T-helper 1 cell treated with Interleukin-12 subunit alpha and Interleukin-12 subunit beta and Interleukin-4 antibody, amounts not matched to agents 30 μg/mL and 1 μg/mL, for 36 hours (primary cell): ENCODE measurements at regions not wholly inside any gene's neighbourhood (a gene's known extent, or its start where the extent isn't known, plus 50 kb on each side); places are given as distances from the start of the nearest gene placed in this dataset.
A peak's percentile ranks its signal among the peaks of the same experiment; 100 is the strongest.
"Not testable (repeated sequence)": the region's sequence is repeated elsewhere in the genome, so short reads cannot be mapped to it uniquely, and the experiment has no call there.

ENCODE experiments used
- H3K27ac Mint-ChIP-seq: one replicate; pipeline ENCODE4 v1.8.0; 2021; ENCODE audit warnings: mild to moderate bottlenecking, mixed read lengths
- H3K27me3 Mint-ChIP-seq: one replicate; pipeline ENCODE4 v1.8.0; 2021; ENCODE audit warnings: low read depth, mixed read lengths
- H3K36me3 Mint-ChIP-seq: one replicate; pipeline ENCODE4 v1.8.0; 2021; ENCODE audit warnings: low read depth, mixed read lengths
- H3K4me1 Mint-ChIP-seq: one replicate; pipeline ENCODE4 v1.8.0; 2021; ENCODE audit warnings: low read depth, mixed read lengths
- H3K4me3 Mint-ChIP-seq: one replicate; pipeline ENCODE4 v1.8.0; 2021; ENCODE audit warnings: mild to moderate bottlenecking, moderate library complexity, mixed read lengths
- H3K9me3 Mint-ChIP-seq: one replicate; pipeline ENCODE4 v1.8.0; 2021; ENCODE audit warnings: mixed read lengths

DNA sequence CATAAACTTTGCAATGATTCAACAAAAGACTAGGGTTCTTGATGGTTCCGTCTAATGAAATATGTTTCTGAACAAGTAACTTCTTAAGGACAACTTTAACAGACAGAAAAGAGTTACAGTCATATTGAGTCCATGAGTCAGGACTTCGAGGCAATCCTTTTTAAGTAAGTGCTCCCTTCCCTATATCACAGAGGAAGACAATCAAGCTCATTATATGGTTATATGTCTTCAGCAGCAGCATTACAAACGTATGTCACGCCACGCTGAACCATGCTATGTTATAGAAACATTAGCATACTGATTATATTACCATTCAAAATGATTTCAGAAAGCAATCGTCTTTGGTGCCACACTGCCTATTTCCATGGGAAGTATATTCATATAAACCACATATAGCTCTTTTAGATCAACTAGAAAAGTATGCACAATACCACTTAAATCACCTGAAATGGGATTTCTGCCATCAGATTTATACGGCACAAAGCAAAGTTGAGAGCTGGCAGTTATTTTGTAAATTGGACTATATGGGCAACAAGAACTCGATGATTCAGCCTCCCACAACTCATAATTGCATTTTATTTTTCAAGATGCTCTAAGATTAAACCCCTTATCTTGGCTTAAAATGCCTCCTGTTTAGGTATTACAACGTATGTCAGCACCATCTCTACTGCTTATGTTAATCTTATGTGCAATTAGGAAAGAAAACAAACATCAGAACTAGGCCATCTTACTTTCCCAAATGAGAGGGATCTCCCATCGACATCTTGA, 111.3 kb upstream of the SAMSN1 start:
- Mint-ChIP-seq H3K36me3 (peaks cover 4% of the 10 kb centered on the region), H3K9me3 (peaks cover 4% of the 10 kb centered on the region), H3K4me3 (no peak overlapping the region), H3K27me3 (no peaks in the 10 kb centered on the region), H3K27ac (no peak overlapping the region), H3K4me1 (no peaks in the 10 kb centered on the region)

DNA sequence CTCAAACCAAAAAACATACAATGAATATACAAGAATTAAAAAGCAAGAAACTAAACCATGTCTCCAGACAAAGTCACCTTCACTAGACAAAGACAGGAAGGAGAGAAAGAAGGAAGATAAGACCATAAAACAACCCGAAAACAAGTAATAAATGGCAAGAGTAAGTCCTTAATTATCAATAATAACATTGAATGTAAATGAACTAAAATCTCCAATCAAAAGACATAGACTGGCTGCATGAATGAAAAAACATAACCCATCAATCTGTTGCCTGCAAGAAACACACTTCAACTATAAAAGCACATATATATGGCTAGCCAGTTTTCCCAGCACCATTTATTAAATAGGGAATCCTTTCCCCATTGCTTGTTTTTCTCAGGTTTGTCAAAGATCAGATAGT, 100.8 kb upstream of the SAMSN1 start:
- Mint-ChIP-seq H3K4me1 (no peaks in the 10 kb centered on the region), H3K36me3 (peaks cover 18% of the 10 kb centered on the region), H3K4me3 (no peak overlapping the region), H3K9me3 (peaks cover 38% of the 10 kb centered on the region), H3K27ac (no peak overlapping the region), H3K27me3 (no peaks in the 10 kb centered on the region)

GRCh38 chr21:14645702-14646101, 99.6 kb upstream of the SAMSN1 start:
- Mint-ChIP-seq H3K27me3 (no peaks in the 10 kb centered on the region), H3K36me3 (peaks cover 14% of the 10 kb centered on the region), H3K27ac (no peak overlapping the region), H3K9me3 (peaks cover 35% of the 10 kb centered on the region), H3K4me1 (no peaks in the 10 kb centered on the region), H3K4me3 (no peak overlapping the region)

GRCh38 chr21:14632359-14632758, 86.2 kb upstream of the SAMSN1 start:
- no peak overlapping the region for H3K4me3 Mint-ChIP-seq
- H3K27me3 Mint-ChIP-seq: no peaks in the 10 kb centered on the region
- peaks cover 6% of the 10 kb centered on the region for H3K36me3 Mint-ChIP-seq
- H3K27ac Mint-ChIP-seq: no peak overlapping the region
- peaks cover 28% of the 10 kb centered on the region for H3K9me3 Mint-ChIP-seq
- H3K4me1 Mint-ChIP-seq: peaks cover 21% of the 10 kb centered on the region

DNA sequence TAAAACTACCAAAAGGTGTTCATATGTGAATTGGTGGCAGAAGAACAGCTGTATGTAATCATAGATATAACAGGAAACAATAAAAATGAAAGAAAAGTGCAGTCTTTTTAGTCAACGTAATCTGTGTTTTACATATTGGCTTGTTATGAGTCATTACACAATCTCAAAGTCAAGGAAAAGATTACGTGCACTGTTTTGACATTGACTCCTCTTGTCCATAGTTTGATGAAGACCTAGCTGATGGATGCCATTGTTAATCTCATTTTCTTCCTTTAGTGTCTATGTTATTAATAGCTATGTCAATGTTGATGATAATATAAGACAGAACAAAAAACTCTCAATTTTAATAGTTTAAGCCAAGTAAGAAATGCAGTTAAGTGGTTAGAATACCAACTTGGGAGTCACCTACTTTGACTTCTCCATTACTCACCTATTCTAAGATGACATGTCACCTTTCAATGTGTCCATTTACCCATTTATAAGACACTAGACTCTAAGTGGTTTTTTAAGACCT, 84.5 kb upstream of the SAMSN1 start:
- H3K4me3 Mint-ChIP-seq: peak overlapping the region; percentile 37
- H3K27ac Mint-ChIP-seq: peak overlapping the region; percentile 74
- H3K27me3 Mint-ChIP-seq: no peaks in the 10 kb centered on the region
- H3K36me3 Mint-ChIP-seq: peaks cover 6% of the 10 kb centered on the region
- peaks cover 34% of the 10 kb centered on the region for H3K9me3 Mint-ChIP-seq
- peaks cover 21% of the 10 kb centered on the region for H3K4me1 Mint-ChIP-seq

GRCh38 chr21:14629461-14629860, 83.3 kb upstream of the SAMSN1 start:
- Mint-ChIP-seq H3K27me3 (no peaks in the 10 kb centered on the region), H3K36me3 (peaks cover 10% of the 10 kb centered on the region), H3K4me1 (peaks cover 21% of the 10 kb centered on the region), H3K9me3 (peaks cover 35% of the 10 kb centered on the region), H3K27ac (peak overlapping the region; percentile 14), H3K4me3 (no peak overlapping the region)

- H3K4me3 Mint-ChIP-seq, H3K4me1 Mint-ChIP-seq, H3K27me3 Mint-ChIP-seq, H3K27ac Mint-ChIP-seq: not testable (repeated sequence)
- Mint-ChIP-seq H3K9me3 (peaks cover 46% of the 10 kb centered on the region), H3K36me3 (peaks cover 32% of the 10 kb centered on the region)
Observed at GRCh38 chr21:14623079-14623478, 77.0 kb upstream of the SAMSN1 start.

DNA sequence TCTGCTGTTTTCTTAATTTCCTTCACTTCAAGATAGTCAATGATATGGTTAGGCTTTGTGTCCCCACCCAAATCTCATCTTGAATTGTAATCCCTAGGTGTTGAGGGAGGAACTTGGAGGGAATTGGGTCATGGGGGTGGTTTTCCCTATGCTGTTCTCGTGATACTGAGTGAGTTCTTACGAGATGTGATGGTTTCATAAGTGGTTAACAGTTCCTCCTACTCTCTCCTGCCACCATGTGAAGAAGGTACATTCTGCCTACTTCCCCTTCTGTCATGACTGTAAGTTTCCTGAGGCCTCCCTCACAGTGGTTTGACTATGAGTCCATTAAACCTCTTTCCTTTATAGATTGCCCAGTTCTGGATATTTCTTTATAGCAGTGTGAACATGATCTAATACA, 74.0 kb upstream of the SAMSN1 start:
- peaks cover 36% of the 10 kb centered on the region for H3K9me3 Mint-ChIP-seq
- no peak overlapping the region for H3K4me3 Mint-ChIP-seq
- peaks cover 29% of the 10 kb centered on the region for H3K36me3 Mint-ChIP-seq
- peak overlapping the region; percentile 21 for H3K27ac Mint-ChIP-seq
- H3K4me1 Mint-ChIP-seq: peaks cover 8% of the 10 kb centered on the region
- no peaks in the 10 kb centered on the region for H3K27me3 Mint-ChIP-seq

GRCh38 chr21:14617871-14618270, 71.8 kb upstream of the SAMSN1 start:
- no peak overlapping the region for H3K4me3 Mint-ChIP-seq
- no peaks in the 10 kb centered on the region for H3K27me3 Mint-ChIP-seq
- H3K27ac Mint-ChIP-seq: no peak overlapping the region
- peaks cover 8% of the 10 kb centered on the region for H3K4me1 Mint-ChIP-seq
- peaks cover 22% of the 10 kb centered on the region for H3K36me3 Mint-ChIP-seq
- H3K9me3 Mint-ChIP-seq: peaks cover 25% of the 10 kb centered on the region

GRCh38 chr21:14617040-14617393, 70.9 kb upstream of the SAMSN1 start:
- Mint-ChIP-seq H3K4me3 (no peak overlapping the region), H3K27me3 (no peaks in the 10 kb centered on the region), H3K9me3 (peaks cover 20% of the 10 kb centered on the region), H3K4me1 (peaks cover 8% of the 10 kb centered on the region), H3K36me3 (peaks cover 16% of the 10 kb centered on the region), H3K27ac (no peak overlapping the region)

DNA sequence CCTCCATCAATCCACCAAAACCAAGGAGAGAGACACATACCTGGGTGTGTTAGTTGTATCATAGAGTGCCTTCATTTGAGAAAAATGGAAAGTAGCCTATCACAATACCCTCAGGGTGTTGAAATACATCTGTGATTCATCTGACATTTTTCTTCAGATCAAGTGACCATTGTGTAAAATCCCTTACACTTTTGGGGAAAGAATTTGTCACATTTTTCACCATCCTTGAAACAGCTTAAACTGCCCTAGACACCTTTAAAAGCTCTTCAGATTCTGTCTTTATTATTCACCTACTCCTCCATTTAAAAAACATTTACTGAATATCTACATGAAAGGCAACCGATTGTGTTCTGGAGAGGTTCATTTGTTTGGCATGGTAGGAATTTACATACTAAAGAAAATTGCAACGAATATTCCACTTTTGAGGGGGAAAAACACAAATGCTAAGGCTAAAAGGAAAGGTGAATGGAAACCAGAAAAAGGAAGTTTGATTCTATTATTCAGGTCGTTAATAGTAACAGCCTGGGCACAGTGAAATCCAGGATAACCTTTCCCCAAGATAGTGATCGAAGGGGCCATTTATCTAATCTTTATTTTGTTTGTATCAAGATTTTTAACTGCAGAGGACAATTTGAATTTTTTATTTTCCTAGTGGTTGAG, 70.4 kb upstream of the SAMSN1 start:
- H3K27ac Mint-ChIP-seq: no peak overlapping the region
- no peaks in the 10 kb centered on the region for H3K27me3 Mint-ChIP-seq
- H3K36me3 Mint-ChIP-seq: peaks cover 16% of the 10 kb centered on the region
- H3K9me3 Mint-ChIP-seq: peaks cover 22% of the 10 kb centered on the region
- no peak overlapping the region for H3K4me3 Mint-ChIP-seq
- peaks cover 11% of the 10 kb centered on the region for H3K4me1 Mint-ChIP-seq

DNA sequence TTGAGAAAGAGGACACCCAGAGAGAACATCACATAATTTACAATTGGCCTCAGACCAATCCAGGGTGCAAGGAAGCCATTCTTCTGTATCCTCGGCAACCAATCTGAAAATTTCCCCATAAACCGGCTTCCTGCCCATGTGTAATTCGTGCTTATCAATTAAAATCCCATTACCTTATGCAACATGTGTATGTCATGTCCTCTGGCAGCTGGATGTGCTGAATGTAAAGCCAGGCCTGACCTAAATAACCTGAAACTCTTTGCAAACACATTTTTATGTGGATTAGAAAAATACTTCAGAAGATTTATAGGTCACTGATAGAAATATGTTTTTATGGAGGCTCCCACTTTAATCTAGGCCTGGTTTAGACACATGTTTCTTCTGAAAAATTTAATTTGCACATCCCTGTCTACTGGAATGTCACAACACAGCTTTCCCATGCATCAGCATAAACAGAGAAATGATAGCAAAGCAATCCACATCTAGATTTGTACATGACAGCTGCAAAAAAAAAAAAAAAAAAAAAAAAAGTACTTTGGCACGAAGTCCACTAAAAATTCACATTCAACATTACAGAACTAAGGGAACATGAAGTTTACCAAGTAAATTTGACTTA, 69.4 kb upstream of the SAMSN1 start:
- no peaks in the 10 kb centered on the region for H3K27me3 Mint-ChIP-seq
- peaks cover 12% of the 10 kb centered on the region for H3K4me1 Mint-ChIP-seq
- peaks cover 22% of the 10 kb centered on the region for H3K9me3 Mint-ChIP-seq
- H3K4me3 Mint-ChIP-seq: no peak overlapping the region
- H3K27ac Mint-ChIP-seq: no peak overlapping the region
- peaks cover 13% of the 10 kb centered on the region for H3K36me3 Mint-ChIP-seq

- H3K9me3 Mint-ChIP-seq: peaks cover 10% of the 10 kb centered on the region
- H3K4me3 Mint-ChIP-seq: no peak overlapping the region
- no peak overlapping the region for H3K27ac Mint-ChIP-seq
- peaks cover 1% of the 10 kb centered on the region for H3K36me3 Mint-ChIP-seq
- peaks cover 9% of the 10 kb centered on the region for H3K4me1 Mint-ChIP-seq
- H3K27me3 Mint-ChIP-seq: no peaks in the 10 kb centered on the region
Observed at GRCh38 chr21:14614287-14614686, 68.2 kb upstream of the SAMSN1 start.

GRCh38 chr21:14613486-14614224, 67.5 kb upstream of the SAMSN1 start:
- peaks cover 9% of the 10 kb centered on the region for H3K9me3 Mint-ChIP-seq
- H3K4me1 Mint-ChIP-seq: peaks cover 11% of the 10 kb centered on the region
- H3K36me3 Mint-ChIP-seq: no peaks in the 10 kb centered on the region
- no peaks in the 10 kb centered on the region for H3K27me3 Mint-ChIP-seq
- H3K4me3 Mint-ChIP-seq: no peak overlapping the region
- H3K27ac Mint-ChIP-seq: no peak overlapping the region
